Cardiac muscle cell (in vitro differentiated cells and primary cell): ENCODE measurements at regions not wholly inside any gene's neighbourhood (a gene's known extent, or its start where the extent isn't known, plus 50 kb on each side); places are given as distances from the start of the nearest gene placed in this dataset.

Source experiments
- DNase-seq, 2 donors: peaks; one replicate each; pipeline versions ENCODE4 v3.0.0 to v3.0.0-alpha.2; 2010 to 2017; ENCODE audit warnings: low read depth in 1 of 2, low spot score in 1 of 2
- H3K27ac ChIP-seq: fragments of 200-600 bp; sonication (generic); 2 replicates; pipeline ENCODE4 v1.5.1; 2016
- H3K27me3 ChIP-seq: fragments of 200-600 bp; sonication (generic); 2 replicates; pipeline ENCODE4 v1.6.0; 2016; ENCODE audit warnings: control low read depth
- H3K36me3 ChIP-seq: fragments of 200-600 bp; sonication (generic); 2 replicates; pipeline ENCODE4 v1.5.1; 2016; ENCODE audit warnings: control low read depth
- H3K4me1 ChIP-seq: fragments of 200-600 bp; sonication (generic); 2 replicates; pipeline ENCODE4 v1.8.1; 2017; ENCODE audit warnings: low read depth, mild to moderate bottlenecking, mixed run types
- H3K4me3 ChIP-seq: fragments of 200-600 bp; sonication (generic); 2 replicates; pipeline ENCODE4 v1.5.1; 2016; ENCODE audit warnings: mild to moderate bottlenecking
- H3K9me3 ChIP-seq: fragments of 200-600 bp; sonication (generic); 2 replicates; pipeline ENCODE4 v1.5.1; 2017; ENCODE audit warnings: low read depth, mild to moderate bottlenecking, control low read depth
- CTCF ChIP-seq: IDR thresholded peaks from 2 replicates; pipeline ENCODE4 v1.5.1; 2012; ENCODE audit warnings: low read depth, mild to moderate bottlenecking, low read length

DNA sequence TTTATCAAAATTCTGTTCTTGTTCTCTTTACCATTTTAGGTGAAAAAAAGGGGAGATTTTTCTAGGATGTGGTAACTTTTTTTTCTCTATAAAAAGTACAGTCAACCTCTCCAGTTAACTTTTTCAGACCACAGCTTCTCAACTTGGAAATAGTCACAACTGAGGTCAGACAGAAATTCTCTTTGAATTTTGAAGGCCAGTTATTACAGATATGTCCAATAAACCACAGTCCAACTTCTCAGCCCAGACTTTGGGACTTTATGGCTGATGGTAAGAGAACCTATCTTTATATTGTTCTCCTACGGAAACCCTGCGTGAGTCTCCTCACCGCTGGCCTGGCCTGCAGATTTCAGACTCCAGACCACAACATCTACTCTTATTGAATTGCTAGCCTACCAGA is 176.7 kb downstream of the DACT1 start:
- no peak for TF ChIP-seq CTCF
- DNase-seq, result no peak
- Histone ChIP-seq H3K4me1 (peaks cover 3% of the 10 kb centered on the region), H3K4me3 (no peak overlapping the region), H3K9me3 (no peaks in the 10 kb centered on the region), H3K27ac (no peak overlapping the region), H3K36me3 (no peaks in the 10 kb centered on the region), H3K27me3 (no peaks in the 10 kb centered on the region)

- no peaks in the 10 kb centered on the region for H3K9me3 ChIP-seq
- H3K36me3 ChIP-seq, result no peaks in the 10 kb centered on the region
- H3K4me3 ChIP-seq, result no peak overlapping the region
- peaks cover 3% of the 10 kb centered on the region for H3K4me1 ChIP-seq
- H3K27me3 ChIP-seq, result no peaks in the 10 kb centered on the region
- no peak for TF ChIP-seq CTCF
- DNase-seq, result peak in 1 of 2 donors; percentile 58
- no peak overlapping the region for H3K27ac ChIP-seq
These were observed 177.5 kb downstream of the DACT1 start for GRCh38 chr14:58815161-58815701.

DNA sequence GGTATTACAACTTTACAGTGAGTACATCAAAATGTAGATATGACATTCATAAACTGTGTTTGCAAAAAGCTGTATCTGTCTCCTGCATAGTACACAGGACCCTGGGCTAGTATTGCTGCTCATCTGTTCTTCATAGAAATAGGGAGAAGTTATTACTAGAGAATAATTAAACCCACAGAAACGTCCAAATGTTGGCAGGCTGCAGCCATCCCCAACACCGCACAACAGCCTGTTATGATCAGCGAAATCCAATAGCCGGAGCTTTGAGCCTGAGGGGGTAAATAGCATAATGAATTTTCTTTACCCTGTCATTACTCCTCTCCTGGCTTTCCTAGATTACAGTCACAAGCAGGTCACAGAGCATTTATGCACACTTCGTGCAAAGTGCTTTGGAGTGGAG is 178.0 kb downstream of the DACT1 start:
- no peaks in the 10 kb centered on the region for H3K27me3 ChIP-seq
- H3K36me3 ChIP-seq, result no peaks in the 10 kb centered on the region
- no peaks in the 10 kb centered on the region for H3K9me3 ChIP-seq
- TF ChIP-seq CTCF, result no peak
- H3K4me1 ChIP-seq, result peaks cover 3% of the 10 kb centered on the region
- no peak overlapping the region for H3K27ac ChIP-seq
- H3K4me3 ChIP-seq, result no peak overlapping the region
- DNase-seq, result no peak

DNA sequence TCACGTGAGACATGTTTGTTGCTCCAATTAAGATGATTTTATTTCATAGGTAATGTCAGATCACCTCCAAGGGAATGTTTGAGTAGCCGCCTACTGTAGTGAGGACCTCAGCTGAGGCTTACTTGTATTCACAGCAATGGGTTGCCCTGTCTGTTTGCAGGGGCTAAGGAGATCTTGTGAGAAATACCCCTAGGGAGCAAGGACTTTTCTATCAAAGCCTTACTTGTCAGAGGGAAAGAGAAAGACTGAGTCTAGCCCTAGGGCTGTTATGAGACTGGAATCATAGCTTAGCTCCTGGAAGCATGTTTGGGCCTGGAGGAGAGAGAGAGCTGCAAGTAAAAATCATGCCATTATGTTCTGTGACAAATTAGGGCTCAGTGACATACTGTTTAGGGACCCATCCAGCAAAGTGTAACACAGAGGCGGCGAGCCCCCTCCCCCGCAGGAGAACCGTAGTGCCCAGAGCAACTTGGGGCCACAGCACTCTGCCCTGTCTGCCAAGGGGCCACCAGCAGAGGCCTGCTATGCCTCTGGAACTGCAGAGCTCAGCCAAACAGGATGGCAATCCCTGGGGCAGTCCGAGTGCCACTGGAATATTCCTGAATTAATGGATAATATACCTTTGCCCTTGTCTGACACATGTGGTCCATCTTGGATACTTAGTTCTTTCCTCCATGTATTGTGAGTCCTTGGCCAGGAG is 178.8 kb downstream of the DACT1 start:
- Histone ChIP-seq H3K36me3 (no peaks in the 10 kb centered on the region), H3K4me3 (no peak overlapping the region), H3K27ac (no peak overlapping the region), H3K9me3 (no peaks in the 10 kb centered on the region), H3K4me1 (peaks cover 3% of the 10 kb centered on the region), H3K27me3 (no peaks in the 10 kb centered on the region)
- DNase-seq, result no peak
- no peak for TF ChIP-seq CTCF

GRCh38 chr14:58817846-58818245 is 180.1 kb downstream of the DACT1 start:
- H3K27ac ChIP-seq, result no peak overlapping the region
- H3K4me1 ChIP-seq, result peaks cover 3% of the 10 kb centered on the region
- no peaks in the 10 kb centered on the region for H3K9me3 ChIP-seq
- H3K36me3 ChIP-seq, result no peaks in the 10 kb centered on the region
- peak in 1 of 2 donors; percentile 52 for DNase-seq
- no peaks in the 10 kb centered on the region for H3K27me3 ChIP-seq
- H3K4me3 ChIP-seq, result no peak overlapping the region
- no peak for TF ChIP-seq CTCF
